MM.1S (cell line): ENCODE measurements at regions not wholly inside any gene's neighbourhood (a gene's known extent, or its start where the extent isn't known, plus 50 kb on each side); places are given as distances from the start of the nearest gene placed in this dataset.

Experiments
- CTCF ChIP-seq: fragments of 300-600 bp; sonication (generic); IDR thresholded peaks from 2 replicates; pipeline ENCODE4 v1.5.1; 2016; ENCODE audit warnings: antibody characterized with exemption, low read length, mixed read lengths
- EZH2 ChIP-seq: fragments of 300-600 bp; sonication (generic); optimal IDR thresholded peaks from 2 replicates; pipeline ENCODE3; 2017; ENCODE audit warnings: low read depth, mild to moderate bottlenecking, antibody characterized with exemption, low read length, mixed read lengths
- EZH2phosphoT487 ChIP-seq: fragments of 300-600 bp; sonication (generic); IDR thresholded peaks from 2 replicates; pipeline ENCODE4 v1.6.1; 2018; ENCODE audit warnings: antibody characterized with exemption, low read length

- TF ChIP-seq EZH2 (no peak), CTCF (no peak), EZH2phosphoT487 (no peak)
Measured at GRCh38 chr10:129157185-129157584, 309.9 kb upstream of the MGMT start.
